Testis (tissue), 2 donors: ENCODE measurements at regions not wholly inside any gene's neighbourhood (a gene's known extent, or its start where the extent isn't known, plus 50 kb on each side); places are given as distances from the start of the nearest gene placed in this dataset.

Source experiments
- DNase-seq: peaks from one replicate; pipeline ENCODE4 v3.0.0-alpha.2; 2019
- H3K27ac ChIP-seq, 2 donors: fragments of 200-600 bp; sonication (generic); one replicate each; pipeline ENCODE4 v1.5.1; 2019
- H3K27me3 ChIP-seq: fragments of 200-600 bp; sonication (generic); one replicate; pipeline ENCODE4 v1.5.1; 2019
- H3K36me3 ChIP-seq: fragments of 200-600 bp; sonication (generic); one replicate; pipeline ENCODE4 v1.5.1; 2017; ENCODE audit warnings: low read depth; ENCODE audit errors: missing control alignments
- H3K4me1 ChIP-seq: fragments of 200-600 bp; sonication (generic); one replicate; pipeline ENCODE4 v1.5.1; 2019
- H3K4me3 ChIP-seq, 2 donors: fragments of 200-600 bp; sonication (generic); one replicate each; pipeline ENCODE4 v1.5.1; 2017 to 2019
- H3K9me3 ChIP-seq: fragments of 200-600 bp; sonication (generic); one replicate; pipeline ENCODE4 v1.5.1; 2017
- POLR2A ChIP-seq: fragments of 450-650 bp; IDR thresholded peaks from one replicate; pipeline ENCODE4 v1.6.1; 2017; ENCODE audit warnings: antibody characterized with exemption, mild to moderate bottlenecking, moderate library complexity
- WGBS, 2 donors: methylation state at CpG; one replicate each; pipeline ENCODE4 v1.1.5; 2018; 5-methylcytosine and 5-hydroxymethylcytosine counted together
- intact Hi-C: fragments of 100-400 bp; cut with DNase I; formaldehyde crosslinking; loops from one replicate; pipeline ENCODE4 v1.15.1; 2023; ENCODE audit warnings: low total_unique reads
- TF ChIP-seq, protein P1 (sequence below), 3 experiments: fragments of 450-650 bp in 2 of 3; fragments of 200-600 bp in 1 of 3; sonication (generic) in 1 of 3; IDR thresholded peaks; one replicate each; pipeline ENCODE4 v1.5.1; 2016 to 2019; ENCODE audit warnings: antibody characterized with exemption in 3 of 3, mild to moderate bottlenecking in 2 of 3, moderate library complexity in 1 of 3

DNA sequence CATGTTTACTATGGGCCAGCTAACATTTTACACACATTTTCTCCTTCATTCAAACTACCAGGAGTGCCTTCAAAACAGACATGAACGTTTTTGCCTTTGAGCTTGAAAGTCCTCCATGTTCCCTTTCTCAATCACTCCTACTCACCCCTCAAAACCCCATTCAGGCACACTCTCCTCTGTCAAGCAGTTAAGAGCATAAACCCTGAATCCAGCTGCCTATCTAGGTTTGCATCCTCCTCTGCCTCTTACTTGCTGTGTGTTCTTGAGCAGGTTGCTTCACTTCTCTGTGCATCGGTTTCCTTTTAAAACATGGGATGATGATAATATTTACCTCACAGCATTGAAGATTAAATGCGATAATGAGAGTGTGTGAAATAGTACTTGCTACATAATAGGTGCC lies 215.3 kb downstream of the HAPSTR1 start:
- H3K27me3 ChIP-seq, result no peaks in the 10 kb centered on the region
- no peak overlapping the region for H3K27ac ChIP-seq
- DNase-seq, result no peak
- WGBS, 2 donors, result 79 to 88% methylated on average over 3 of the region's 3 CpGs
- TF ChIP-seq, protein P1, sequence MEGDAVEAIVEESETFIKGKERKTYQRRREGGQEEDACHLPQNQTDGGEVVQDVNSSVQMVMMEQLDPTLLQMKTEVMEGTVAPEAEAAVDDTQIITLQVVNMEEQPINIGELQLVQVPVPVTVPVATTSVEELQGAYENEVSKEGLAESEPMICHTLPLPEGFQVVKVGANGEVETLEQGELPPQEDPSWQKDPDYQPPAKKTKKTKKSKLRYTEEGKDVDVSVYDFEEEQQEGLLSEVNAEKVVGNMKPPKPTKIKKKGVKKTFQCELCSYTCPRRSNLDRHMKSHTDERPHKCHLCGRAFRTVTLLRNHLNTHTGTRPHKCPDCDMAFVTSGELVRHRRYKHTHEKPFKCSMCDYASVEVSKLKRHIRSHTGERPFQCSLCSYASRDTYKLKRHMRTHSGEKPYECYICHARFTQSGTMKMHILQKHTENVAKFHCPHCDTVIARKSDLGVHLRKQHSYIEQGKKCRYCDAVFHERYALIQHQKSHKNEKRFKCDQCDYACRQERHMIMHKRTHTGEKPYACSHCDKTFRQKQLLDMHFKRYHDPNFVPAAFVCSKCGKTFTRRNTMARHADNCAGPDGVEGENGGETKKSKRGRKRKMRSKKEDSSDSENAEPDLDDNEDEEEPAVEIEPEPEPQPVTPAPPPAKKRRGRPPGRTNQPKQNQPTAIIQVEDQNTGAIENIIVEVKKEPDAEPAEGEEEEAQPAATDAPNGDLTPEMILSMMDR (IDR thresholded peaks at IDR 0.05), result no peak
- no peak for TF ChIP-seq POLR2A
- no peak overlapping the region for H3K4me3 ChIP-seq
- intact Hi-C loops, result no loop called here
- H3K9me3 ChIP-seq, result no peaks in the 10 kb centered on the region
- H3K4me1 ChIP-seq, result no peaks in the 10 kb centered on the region
- no peaks in the 10 kb centered on the region for H3K36me3 ChIP-seq

DNA sequence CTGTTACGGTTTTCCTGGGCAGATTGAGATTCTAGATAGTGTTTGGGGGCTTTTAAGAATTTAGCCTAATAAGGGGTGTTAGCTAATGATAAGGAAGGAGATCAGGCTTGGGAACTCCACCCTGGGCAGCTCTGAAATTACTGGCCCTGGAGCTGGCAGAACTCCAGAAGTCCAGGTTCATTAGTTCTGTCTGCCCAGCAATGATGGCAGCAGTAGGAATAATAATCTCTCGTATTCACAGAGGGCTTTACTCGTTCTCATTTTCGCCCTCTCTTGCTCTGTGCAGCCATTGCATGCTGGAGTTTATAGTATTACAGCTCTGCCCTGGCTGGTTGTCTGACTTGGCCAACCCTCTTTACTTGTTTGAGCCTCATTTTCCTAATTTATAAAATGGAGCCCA lies 216.0 kb downstream of the HAPSTR1 start:
- intact Hi-C loops, result no loop called here
- Histone ChIP-seq H3K27ac (no peak overlapping the region), H3K36me3 (no peaks in the 10 kb centered on the region), H3K4me3 (no peak overlapping the region), H3K9me3 (no peaks in the 10 kb centered on the region), H3K27me3 (no peaks in the 10 kb centered on the region), H3K4me1 (no peaks in the 10 kb centered on the region)
- TF ChIP-seq POLR2A, result no peak
- TF ChIP-seq, protein P1 (IDR thresholded peaks at IDR 0.05), result no peak
- 63 to 76% methylated on average over 4 of the region's 4 CpGs for WGBS, 2 donors
- DNase-seq, result no peak

DNA sequence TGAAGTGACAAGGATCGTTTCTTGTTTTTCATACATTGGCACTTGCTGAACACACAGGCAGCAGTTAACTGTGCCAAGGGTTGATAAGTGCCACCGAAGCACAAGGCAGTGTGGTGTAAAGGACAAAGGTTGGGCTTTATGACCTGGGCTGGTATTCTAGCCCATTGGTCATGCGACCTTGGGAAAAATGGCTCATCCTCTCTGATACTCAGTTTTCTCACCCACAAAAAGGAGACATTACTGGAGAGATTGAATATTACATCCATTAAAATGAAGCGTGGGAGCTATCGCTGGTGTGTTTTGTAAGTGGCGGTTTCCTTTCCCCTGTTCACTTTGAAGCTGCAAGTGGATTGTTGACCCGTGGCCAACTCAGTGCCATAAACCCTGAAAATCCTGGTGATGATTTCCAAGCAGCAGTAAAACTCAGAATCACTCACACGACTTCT lies 216.9 kb downstream of the HAPSTR1 start:
- intact Hi-C loops, result no loop called here
- H3K27ac ChIP-seq, result no peak overlapping the region
- no peak for TF ChIP-seq POLR2A
- TF ChIP-seq, protein P1 (IDR thresholded peaks at IDR 0.05), result no peak
- no peak overlapping the region for H3K4me3 ChIP-seq
- no peaks in the 10 kb centered on the region for H3K36me3 ChIP-seq
- no peak for DNase-seq
- H3K9me3 ChIP-seq, result no peaks in the 10 kb centered on the region
- WGBS, 2 donors, result 56 to 57% methylated on average over 8 of the region's 8 CpGs
- H3K27me3 ChIP-seq, result no peaks in the 10 kb centered on the region
- no peaks in the 10 kb centered on the region for H3K4me1 ChIP-seq

DNA sequence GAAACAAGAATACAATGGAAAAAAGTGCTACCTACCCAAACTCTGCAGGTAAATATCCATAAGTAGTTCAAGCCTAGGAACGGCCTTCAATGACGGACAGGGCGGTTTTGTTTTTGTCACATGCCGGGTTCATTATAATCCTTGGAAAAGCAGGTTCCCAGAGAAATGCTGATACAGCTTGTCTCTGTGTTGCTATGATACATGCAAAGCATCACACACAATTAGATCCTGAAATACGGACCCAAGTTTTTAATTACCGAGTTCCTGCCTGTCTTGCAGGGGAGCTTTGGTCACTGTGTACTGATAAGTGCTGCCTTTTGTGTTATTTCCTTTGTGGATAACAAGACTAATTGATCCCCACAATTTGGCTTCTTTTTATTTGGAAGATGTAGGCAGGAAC lies 217.4 kb downstream of the HAPSTR1 start:
- WGBS, 2 donors, result 42 to 62% methylated on average over 6 of the region's 6 CpGs
- Histone ChIP-seq H3K4me1 (no peaks in the 10 kb centered on the region), H3K9me3 (no peaks in the 10 kb centered on the region), H3K27ac (no peak overlapping the region), H3K27me3 (no peaks in the 10 kb centered on the region), H3K4me3 (no peak overlapping the region), H3K36me3 (no peaks in the 10 kb centered on the region)
- TF ChIP-seq, protein P1 (IDR thresholded peaks at IDR 0.05), result no peak
- no peak for TF ChIP-seq POLR2A
- intact Hi-C loops, result no loop called here
- no peak for DNase-seq

DNA sequence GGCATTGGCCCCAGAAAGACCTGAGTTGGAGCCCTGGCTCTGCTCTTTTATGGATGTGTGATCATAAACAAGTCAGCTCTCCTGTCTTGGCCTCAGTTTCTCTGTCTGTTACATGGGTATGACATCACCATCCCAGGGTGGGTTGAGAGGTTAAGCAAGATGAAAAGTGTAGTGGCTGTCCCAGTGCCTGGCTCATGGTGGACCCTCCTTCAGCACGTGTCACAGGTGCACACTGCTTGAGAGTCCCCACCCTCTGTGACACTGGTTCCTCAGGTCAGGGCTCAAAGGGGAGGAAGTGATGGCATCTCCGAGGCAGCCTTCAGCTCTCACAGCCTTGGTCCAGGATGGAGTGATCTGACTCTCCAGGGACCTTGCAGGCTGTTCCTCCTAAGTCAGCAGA lies 218.4 kb downstream of the HAPSTR1 start:
- intact Hi-C loops, result no loop called here
- H3K4me3 ChIP-seq, result no peak overlapping the region

More for the DNA sequence above, 218.4 kb downstream of the HAPSTR1 start:
- no peak for DNase-seq
- no peak for TF ChIP-seq POLR2A
- TF ChIP-seq, protein P1 (IDR thresholded peaks at IDR 0.05), result no peak
- Histone ChIP-seq H3K9me3 (no peaks in the 10 kb centered on the region), H3K27ac (no peak overlapping the region), H3K36me3 (no peaks in the 10 kb centered on the region), H3K4me1 (no peaks in the 10 kb centered on the region), H3K27me3 (no peaks in the 10 kb centered on the region)
- WGBS, 2 donors, result 67 to 72% methylated on average over 1 to 2 of the region's 2 CpGs
